ENCODE measurements at regions not wholly inside any gene's neighbourhood (a gene's known extent, or its start where the extent isn't known, plus 50 kb on each side); places are given as distances from the start of the nearest gene placed in this dataset.
"Not testable (repeated sequence)": the region's sequence is repeated elsewhere in the genome, so short reads cannot be mapped to it uniquely, and the experiment has no call there.

DNA sequence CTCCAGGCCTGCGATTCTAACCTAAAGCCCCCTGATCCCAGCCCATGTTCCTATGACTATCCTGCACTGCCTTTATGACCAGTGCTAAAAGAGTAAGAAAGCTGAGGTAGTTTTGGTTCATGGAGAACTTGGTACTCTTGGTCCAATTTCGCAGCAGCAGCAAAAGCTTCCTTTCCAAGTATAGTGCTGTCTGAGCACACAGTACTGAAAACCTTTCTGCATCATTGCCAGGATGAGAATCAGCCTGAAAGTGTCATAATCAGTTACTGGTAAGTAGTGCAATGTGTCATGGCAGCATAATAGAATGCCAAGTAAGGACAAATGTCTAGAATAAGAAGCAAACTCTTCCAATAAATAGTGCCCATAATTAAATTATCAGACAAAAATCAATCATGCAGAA is 889.6 kb upstream of the ADGRL4 start:
- DNase-seq = no peak

DNA sequence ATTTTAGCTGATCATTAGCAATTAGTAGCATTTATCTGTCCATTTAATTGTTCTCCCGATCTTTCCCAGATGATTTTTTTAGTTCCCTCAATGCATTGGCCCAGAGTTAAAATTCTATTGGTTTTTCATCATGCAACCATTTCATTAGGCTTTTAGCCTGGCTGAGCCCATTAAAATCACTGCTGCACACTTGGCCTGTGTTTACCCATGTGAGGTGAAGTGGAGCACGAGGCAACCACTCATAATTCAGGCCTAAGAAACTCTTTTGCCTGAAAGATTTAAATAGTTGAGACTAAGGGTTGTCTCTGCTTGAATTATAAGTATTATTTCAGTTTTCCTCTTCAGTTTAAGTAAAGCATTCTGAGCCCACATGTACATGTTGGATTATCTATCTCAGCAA is 889.0 kb upstream of the ADGRL4 start:
- DNase-seq = no peak

DNA sequence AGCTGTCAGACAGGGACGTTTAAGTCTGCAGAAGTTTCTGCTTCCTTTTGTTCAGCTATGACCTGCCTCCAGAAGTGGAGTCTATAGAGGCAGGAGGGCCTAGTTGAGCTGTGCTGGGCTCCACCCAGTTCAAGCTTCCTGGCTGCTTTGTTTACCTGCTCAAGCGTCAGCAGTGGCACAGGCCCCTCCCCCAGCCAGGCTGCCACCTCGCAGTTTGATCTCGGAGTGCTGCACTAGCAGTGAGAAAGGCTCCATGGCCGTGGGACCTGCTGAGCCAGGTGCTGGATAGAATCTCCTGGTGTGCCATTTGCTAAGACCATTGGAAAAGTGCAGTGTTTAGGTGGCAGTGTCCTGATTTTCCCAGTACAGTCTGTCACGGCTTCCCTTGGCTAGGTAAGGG is 887.6 kb upstream of the ADGRL4 start:
- DNase-seq = not testable (repeated sequence)

DNA sequence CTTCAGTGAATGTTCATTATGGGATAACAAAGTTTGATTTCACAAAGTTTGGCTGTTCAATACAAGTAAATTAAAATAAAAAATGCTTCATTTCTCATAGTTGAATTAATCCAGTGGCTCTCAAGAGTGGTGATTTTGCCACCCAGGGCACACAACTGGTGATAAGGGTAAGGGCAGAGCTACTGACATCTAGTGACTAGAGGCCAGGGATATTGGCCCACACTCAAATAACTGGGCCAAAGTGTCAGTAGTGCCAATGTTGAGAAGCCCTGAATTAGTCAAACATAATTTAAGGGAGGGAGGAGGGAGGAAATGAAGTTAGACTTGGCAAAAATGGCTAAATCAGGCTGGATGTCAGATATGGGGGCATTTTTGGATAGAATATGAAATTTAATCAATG is 880.5 kb upstream of the ADGRL4 start:
- DNase-seq = no peak

DNA sequence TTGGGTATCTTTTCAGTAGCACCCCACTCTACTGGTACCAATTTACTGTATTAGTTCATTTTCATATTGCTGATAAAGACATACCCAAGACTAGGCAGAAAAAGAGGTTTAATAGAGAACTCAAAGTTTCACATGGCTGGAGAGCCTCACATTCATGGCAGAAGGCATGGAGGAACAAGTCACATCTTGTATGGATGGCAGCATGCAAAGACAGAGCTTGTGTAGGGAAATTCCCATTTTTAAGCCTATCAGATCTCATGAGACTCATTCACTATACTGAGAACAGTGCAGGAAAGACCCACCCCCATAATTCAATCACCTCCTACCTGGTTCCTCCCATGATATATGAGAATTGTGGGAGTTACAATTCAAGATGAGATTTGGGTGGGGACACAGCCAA is 878.6 kb upstream of the ADGRL4 start:
- DNase-seq = no peak

DNA sequence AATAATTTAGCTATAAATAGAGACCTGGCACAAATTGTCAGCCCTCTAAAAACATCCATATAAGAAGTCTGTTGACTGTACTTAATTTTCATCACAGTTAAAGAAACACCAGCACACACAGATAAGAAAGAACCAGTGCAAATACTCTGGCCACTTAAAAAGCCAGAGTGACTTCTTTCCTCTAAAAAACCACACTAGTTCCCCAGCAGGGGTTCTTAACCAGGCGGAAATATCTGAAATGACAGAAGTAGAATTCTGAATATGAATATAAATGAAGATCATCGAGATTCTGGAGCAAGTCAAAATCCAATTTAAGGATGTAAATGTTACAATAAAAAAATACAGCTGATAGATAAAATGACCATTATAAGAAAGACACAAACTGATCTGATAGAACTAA is 870.6 kb upstream of the ADGRL4 start:
- no peak for DNase-seq

DNA sequence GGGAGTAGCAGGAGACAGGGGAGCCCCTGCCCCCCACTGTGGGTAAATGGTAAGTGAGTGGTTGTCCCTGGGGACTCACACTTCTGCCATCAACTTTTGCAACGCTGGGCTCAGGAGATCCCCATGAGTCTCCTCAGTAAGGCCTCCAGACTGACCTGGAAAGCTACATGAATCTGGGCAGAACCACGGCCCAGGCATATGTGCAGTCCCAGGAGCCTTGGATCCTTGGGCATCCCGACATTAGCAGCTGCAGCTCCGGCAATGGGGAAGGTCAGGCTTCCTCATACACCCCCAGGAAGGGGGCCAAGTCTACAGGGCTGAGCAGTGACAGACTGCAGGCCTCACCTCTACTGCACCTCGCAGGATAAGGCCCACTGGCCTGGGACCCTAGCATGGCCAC is 868.7 kb upstream of the ADGRL4 start:
- no peak for DNase-seq

DNA sequence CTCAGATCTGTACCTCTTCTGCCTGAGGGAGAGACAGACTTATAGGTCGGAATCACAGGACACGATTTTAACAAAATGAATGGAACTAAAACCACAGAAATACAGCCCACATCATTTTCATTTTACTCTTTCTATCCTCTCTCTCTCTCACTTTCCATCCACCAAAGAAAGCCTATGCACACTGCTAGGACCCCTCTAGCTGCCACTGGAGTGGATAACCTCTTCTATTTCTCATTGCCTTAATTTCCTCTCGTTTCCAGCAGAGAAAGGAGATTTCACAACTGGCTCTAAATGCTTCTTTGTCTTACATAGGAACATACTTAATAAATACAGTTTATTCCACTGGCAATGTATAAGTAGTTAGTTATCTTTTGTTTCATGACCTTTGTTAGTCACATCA is 867.8 kb upstream of the ADGRL4 start:
- DNase-seq = no peak

DNA sequence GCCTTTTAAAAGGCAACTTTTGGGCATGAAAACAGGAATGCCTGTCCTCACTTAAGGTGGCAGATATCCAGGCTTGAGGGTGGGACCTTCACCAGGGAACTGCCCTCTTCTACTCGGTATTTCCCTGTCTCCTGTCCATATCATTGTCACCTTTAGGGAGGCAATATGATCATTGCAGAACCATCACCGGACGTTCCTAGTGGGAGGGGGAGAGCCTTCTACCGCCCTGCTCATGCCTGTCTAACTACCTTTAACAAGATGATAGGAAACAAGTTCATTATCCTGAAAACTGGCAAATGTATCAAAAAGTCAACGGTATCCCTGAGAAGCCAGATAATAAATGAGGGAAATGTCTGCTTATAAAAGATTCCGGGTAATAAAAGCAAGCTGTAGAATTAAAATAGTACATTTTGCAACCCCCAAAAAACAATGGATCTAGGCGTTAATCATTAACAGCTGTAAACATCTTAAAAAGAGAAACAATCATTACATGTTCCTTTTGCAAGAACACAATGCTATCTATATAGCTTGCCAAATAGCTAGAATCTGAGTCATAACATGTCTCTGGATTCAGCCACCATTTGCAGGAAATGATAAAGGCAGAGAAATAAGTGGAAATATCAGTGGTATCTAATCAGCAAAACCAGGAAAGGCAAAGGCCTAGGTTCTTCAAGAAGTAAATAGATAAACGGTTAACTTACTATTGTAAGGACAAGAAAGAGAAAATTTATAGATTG is 852.9 kb upstream of the ADGRL4 start:
- no peak for DNase-seq

DNA sequence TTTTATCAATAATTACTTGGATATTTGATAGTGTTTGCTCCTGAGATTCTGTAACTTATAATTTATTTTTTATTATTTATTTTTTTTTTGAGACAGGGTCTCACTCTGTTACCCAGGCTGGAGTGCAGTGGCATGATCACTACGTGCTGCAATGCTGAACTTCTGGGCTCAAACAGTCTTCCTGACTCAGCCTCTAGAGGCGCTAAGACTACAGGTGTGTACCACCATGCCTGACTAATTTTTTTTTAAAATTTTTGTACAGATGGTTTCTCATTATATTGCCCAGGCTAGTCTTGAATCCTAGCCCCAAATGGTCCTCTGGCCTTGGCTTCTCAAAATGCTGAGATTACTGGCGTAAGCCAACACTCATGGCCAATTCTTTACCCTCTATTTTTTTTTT is 845.5 kb upstream of the ADGRL4 start:
- no peak for DNase-seq

DNA sequence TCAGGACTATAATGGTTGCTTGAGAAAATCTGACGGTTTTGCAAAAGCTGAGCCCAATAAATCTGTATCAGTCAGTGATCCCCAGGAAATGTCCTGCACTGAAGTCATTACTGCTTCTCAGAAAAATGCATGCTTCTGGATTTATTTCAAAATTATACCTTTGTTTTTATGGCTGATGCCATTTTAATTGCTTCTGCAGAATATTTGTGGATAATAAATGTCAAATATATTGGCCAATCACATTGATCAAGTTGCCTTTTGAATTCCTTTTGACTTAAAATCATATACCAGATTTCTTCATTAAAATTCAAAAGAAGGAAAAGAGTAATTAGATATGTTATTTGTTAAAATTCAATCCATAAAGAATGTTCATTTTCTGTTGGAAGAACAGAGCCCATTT is 842.9 kb upstream of the ADGRL4 start:
- no peak for DNase-seq

DNA sequence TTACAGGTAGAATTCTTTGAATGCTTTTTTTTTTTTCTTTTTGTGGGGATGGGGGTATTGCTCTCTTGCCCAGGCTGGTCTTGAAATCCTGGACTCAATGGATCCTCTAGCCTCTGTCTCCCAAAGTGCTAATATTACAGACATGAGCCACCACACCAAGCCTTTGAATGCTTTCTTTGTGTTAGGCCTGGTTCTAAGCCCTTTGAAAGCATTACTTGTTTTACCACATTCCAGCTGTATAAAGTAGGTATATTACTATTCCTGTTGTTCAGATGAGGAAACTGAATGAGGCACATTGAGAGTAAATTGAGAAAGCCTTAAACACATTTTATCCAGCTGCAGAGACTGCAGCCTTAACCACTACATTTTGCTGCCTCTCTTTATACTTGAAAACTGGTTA is 841.8 kb upstream of the ADGRL4 start:
- no peak for DNase-seq

DNA sequence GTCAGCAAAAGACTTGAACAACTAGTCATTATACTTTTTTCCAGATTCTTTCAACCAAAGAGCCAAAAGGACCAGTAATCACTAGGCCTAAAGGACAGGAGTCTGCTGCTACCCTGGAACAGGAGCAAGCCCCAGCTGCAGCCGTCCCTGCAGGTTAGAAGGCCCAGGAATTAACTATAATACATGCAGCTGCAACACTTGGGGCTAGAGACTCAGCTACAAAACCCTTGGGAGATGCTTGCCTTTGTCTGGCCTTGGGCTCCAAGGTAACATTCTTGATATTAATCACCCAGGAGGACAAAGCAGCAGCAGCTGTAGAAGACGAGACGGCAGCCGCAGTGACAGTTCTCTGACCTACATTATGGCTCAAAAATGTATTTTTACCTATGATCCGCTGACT is 841.2 kb upstream of the ADGRL4 start:
- no peak for DNase-seq

DNA sequence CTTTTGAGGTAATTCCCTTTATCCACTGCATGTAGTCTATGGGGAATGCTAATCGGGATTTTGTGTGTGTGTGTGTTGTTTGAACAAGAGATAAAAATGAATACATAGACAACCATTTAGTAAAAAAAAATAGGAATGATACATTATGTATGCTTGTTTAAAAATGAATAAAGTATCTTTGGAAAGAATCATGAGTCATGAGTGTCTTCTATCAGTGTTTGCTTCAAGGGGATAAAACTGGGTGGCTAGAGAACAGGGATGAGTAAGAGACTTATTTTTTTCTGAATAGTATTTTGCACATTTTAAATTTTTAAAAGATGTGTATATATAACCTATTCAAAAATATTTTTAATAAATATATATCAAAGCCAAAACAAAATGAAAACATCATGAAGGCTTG is 839.4 kb upstream of the ADGRL4 start:
- no peak for DNase-seq

DNA sequence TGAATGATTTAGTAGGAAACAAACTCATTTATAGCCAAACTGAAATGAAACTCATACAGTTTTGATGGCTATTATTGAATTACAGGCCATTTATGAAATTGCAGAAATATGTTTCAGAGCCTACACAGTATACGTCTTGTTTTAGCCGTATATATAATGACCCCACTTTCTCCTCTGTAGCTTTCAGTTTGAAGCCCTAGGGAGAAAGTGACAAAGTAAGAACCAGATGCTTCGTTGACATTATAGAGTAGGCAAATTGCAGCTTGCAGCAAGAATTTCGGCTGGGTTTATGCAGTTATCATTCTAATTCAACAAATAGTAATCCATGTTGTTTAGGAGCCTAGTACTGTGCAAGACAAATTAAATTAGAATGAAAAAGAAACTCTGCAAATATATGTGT is 836.3 kb upstream of the ADGRL4 start:
- no peak for DNase-seq

DNA sequence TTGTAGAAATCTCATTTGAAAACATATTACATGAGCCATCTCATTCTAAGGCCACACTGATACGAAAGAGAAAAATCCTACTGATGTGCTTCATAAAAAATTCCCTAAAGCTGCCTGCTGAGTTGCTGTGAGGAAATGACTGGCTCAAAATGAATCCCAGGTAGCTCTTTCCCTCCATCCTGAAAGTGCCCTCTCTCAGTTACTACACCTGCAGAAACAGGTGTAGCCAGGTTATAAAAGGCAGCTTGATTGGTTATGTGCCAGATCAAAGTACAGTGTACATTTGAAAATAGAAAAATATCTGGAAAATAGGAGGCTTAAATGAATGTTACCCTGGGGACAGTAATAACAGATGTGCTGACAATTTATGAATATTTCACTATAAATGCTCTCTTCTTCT is 833.4 kb upstream of the ADGRL4 start:
- DNase-seq = no peak

DNA sequence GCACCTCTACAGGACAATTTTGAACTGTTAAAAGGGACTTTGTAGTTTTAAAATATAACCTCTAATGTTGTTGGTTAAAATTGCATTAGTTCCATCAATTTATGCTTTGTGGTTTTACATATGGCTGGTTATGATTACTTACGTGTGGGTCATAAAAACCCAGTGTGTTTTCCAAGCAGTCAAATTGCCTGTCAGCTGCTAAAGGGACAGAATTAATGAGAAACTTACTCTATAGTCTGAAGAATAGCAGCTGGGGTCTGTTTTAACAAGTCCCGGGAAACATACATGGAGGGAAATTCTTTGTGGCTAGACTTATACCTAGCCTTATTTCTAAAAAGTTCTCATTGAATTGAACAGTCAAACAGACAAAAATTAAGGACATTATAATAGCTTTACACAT is 820.9 kb upstream of the ADGRL4 start:
- no peak for DNase-seq

DNA sequence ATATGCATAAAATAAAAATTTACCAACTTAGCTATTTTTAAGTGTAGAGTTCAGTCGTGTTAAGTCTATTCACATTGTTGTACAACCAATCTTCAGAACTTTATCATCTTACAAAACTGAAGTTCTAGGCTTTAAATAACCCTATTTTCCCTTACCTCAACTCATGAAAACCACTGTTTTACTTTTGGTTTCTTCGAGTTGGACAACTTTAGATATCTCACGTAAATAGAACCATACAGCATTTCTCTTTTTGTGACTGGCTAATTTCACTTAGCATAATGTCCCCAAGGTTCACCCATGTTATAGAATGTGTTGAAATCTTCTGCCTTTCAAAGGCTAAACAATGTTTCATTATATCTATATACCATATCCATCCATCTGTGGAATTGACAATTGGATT is 819.0 kb upstream of the ADGRL4 start:
- no peak for DNase-seq

DNA sequence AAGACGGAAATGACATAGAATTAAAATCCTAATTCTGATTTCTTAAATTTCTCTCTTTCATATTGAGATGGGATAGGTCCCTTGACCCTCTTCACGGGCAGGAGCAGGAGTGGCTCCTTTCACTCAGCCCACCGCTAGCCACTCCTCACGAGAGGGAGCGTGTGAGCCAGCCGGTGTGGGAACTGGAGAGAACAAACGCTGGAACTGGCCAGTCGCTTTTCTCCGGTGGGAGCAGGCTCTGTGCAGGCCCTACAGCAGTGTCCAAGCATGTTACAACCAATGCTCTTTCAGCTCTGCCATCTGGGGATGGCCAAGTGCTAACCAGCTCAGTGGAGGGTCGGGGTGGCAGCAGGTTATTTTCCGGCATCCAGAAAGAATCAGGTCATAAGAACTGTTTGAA is 815.5 kb upstream of the ADGRL4 start:
- DNase-seq = no peak

DNA sequence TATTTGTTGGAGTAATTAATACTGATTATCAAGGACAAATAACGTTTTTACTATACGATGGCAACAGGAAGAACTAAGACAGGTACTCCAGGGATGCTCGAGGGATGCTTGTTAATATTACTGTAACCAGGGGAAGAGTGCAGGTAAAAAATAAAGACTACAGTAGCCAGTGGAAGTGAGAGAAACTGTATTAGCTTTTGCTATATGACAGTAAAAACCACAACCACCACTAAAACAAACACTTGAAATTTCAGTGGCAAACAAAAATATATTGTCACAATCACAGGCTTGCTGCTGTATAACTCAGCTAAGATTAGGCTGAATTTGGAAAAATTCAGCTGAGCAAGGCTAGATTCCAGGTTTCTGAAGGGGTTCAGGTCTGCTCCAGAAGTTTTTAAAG is 812.6 kb upstream of the ADGRL4 start:
- no peak for DNase-seq

DNA sequence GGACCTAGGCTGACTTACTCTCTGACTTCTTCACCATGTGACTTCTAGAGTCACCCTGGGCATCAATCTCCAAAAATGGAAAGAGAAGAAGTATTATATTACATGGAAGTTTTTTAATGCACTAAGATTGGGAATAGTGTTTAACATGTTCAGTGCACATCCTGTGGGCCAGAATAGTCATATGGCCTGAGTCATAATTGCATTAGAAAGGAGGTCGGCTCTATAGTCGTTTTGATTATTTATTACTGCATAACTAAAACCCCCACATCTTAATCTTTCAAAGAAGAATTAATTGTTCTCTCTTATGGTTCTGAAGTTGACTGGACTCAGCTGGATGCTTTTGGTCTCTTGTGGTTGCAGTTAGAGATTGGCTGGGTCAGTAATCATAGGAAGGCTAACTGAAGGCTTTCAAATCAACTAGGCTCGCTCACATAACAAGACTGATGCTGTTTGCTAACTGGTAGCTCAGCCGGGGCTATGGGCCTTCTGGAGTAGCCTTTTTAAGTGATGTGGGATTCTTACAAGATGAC is 810.6 kb upstream of the ADGRL4 start:
- DNase-seq = no peak

DNA sequence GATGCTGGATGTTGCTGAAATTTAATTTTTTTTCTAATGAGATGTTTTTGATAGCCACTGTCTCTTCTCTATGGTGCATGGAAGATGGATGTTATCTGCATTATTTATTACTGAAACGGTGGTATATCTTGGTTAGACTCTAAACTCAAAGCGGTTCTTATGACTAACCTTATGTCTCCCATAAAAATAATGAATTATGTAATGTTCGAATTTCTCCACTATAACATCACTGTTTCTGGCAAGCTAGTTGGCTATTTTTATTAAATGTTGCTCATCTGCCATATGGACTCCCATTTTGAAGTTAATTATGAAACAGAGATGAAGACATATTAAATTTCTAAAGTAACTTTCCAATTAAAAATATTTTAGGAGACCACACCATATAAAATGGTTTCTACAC is 808.6 kb upstream of the ADGRL4 start:
- DNase-seq = no peak

DNA sequence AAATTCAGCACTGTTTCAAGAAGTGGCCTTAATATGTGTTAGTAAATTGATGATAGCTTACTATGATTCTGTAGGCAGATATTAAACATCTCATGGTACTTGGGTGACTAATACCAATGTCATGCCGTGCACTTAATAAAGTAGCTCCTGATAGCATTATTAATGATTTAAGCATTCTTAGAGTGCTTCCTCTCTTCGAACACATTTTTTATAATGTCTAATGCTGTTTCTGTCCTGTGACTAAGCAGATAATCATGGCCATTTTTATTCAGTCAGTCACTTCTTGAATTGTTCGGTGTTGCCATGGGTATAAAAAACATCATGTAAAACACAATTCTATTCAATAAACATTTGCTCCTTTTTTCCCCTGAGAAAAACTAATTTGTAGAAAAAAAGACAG is 804.6 kb upstream of the ADGRL4 start:
- no peak for DNase-seq

DNA sequence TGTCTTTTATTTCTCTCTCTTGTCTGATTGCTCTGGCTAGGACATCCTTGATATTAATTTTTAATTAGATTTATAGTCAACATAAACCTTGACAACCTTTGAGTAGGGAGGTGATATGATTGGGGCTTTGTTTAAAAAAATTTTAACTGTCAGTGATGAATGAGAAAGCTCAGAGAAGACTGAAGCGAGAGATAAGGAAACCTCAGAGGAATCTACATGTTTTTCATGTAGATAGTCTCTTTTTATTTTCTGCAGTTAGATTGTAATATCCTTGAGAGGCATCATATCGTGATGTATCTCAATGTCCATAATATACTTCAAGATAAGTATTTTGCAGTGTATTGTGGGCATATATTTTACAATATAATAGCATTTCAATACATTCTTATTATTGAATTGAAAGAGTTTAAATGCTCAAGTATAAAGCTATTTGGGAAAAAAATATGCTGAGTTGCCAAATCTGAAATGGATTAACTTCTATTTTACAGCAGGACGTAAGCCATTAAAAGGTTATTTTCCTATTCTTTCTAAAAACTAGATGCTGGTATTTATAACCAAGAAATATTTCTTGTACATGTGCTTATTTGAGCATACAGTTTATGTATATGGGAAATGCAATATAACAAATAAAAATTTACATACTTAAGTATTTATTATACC is 802.4 kb upstream of the ADGRL4 start:
- DNase-seq = no peak

Data from right kidney (tissue), 1 donor.